CD4-positive, alpha-beta T cell treated with Interleukin-15 for 4 hours (primary cell): ENCODE measurements at regions not wholly inside any gene's neighbourhood (a gene's known extent, or its start where the extent isn't known, plus 50 kb on each side); places are given as distances from the start of the nearest gene placed in this dataset.
"Not testable (repeated sequence)": the region's sequence is repeated elsewhere in the genome, so short reads cannot be mapped to it uniquely, and the experiment has no call there.

Experiments used
- DNase-seq: peaks from one replicate; pipeline ENCODE4 v3.0.0-alpha.2; 2020; ENCODE audit warnings: low spot score

DNA sequence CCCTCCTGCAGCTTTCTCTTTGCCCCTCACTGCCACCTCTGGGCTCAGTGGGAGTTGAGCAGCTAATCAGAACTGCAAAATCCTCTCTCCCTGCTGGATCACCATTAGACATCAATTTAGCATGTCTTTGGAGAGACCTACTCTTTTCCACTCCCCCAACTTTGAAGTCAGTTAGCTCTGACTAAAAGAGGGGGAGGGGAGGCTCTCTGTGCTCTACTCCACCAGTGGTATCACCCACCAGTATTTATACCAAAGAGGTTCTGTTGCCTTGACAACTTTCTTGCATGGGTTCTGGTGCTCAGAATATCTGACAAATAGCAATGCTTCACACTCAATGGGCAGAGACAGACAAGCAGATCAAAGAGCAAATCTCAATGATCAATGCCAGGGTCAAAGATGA, 146.2 kb upstream of the ROPN1 start:
- DNase-seq: no peak

- DNase-seq: no peak
Measured at GRCh38 chr3:124140746-124141145, 148.8 kb upstream of the ROPN1 start.

- DNase-seq: no peak
Measured at GRCh38 chr3:124142389-124142970, 150.6 kb upstream of the ROPN1 start.

DNA sequence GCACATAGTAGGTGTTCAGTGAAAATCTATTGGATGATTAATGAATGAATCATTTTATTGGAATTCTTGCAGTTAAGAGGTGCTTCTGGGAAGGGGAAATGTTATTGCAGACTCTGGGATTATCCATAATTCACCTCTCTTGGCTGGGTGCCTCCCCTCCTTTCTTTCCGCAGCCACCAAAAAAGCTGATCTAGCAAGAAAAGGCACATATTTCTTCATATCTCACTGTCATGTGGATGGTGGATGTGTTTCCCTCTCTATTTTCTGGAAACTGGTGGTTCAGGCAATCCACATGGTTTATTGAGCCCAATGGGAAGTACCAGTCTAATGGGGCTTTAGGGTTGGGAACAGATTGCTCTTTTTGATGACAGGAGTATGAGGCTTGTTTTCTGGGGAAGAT, 151.1 kb upstream of the ROPN1 start:
- no peak for DNase-seq

- DNase-seq: no peak
Measured at GRCh38 chr3:124144035-124144814, 152.3 kb upstream of the ROPN1 start.

DNA sequence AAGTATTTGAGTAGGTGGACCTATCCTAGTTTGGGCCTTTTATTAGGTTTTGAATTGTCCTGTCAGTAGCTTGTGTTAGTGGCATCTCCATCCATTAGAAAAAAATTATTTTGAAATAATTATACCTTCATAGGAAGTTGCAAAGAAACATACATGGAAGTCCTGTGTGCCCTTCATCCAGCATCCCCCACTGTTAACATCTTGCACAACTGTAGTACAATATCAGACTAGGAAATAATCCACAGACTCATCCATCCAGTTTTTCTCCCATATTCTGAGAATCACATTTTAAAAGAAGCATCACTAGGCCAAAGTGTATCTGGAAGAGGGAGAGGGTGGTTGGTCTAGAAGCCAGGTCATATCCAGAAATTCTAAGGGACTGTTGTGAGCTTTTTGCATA, 155.5 kb upstream of the ROPN1 start:
- DNase-seq: no peak

DNA sequence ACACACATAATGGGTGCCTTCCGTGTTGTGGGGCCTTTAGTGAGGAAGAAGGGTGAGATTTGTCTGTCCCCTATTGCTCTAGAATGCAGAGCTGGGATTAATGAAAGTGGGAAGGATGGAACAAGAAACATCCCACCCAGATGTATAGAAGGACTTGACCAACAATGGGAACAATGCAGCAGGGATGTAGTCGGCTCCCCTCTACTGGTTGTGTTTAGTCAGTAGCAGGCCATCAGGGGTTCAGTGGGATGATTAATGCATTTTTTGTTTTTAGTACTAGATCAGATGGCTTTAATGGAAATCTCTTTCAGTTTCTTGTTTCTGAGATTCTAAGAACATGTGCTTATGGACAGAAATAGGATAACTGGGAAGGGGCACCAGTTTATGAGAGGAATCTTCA, 156.0 kb upstream of the ROPN1 start:
- no peak for DNase-seq

GRCh38 chr3:124149081-124149480, 157.2 kb upstream of the ROPN1 start:
- DNase-seq: no peak

- DNase-seq: no peak
Measured at GRCh38 chr3:124149771-124150170, 157.8 kb upstream of the ROPN1 start.

- not testable (repeated sequence) for DNase-seq
Measured at GRCh38 chr3:124152891-124153290, 161.0 kb upstream of the ROPN1 start.

GRCh38 chr3:124156866-124157712, 165.2 kb upstream of the ROPN1 start:
- DNase-seq: no peak

DNA sequence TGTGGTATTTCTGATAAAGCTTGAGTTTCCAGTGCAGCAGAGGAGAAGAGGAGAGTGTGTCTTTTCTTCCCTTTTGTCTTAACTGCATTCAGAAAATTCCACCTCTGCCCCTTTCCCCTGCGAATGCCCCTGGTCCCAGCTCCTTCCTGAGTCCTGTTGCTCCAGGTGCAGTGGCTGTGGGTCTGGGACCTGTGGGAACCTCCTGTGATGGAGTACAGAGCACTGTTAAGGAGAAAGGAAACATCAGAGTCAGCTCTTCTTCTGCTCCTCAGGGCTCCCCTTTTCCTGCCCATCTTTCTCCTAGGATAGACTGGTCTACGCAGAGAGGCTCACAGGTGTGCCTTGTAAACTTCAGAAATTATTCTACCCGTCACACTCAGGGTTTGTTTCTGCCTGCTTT, 165.8 kb upstream of the ROPN1 start:
- DNase-seq: no peak

DNA sequence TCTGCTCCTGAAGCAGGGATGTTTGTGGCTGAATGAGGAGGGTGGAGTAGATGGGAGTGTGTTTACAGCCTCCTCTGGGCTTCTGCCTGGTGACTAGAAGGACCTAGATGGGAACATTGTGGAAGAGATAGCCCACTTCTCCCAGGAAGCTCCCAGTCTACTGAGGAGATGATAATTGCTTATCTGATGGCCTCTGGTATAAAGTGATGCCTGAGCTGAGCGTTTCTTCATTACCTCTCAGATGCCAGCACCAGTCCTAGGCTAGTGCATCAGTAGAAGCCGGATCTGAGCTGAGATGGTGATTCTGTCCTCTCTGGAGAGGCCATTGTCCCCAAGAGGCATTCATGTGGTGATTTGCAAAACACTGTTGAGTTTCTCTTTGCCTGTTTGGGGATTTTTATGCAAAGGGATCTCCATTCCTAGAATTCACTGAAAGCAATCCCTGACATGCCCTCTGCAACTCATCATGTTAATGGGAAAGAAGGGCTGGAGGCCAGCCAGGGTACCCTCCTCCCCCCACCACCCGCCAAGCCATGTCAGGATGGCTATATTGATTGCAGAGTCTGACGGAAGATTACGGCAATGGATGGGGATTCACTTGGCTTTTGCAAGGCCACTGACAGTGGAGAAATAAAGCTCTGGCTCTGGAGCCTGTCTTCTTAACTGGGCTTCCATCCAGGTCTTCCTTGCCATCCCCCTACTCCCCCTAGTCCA, 166.4 kb upstream of the ROPN1 start:
- no peak for DNase-seq

DNA sequence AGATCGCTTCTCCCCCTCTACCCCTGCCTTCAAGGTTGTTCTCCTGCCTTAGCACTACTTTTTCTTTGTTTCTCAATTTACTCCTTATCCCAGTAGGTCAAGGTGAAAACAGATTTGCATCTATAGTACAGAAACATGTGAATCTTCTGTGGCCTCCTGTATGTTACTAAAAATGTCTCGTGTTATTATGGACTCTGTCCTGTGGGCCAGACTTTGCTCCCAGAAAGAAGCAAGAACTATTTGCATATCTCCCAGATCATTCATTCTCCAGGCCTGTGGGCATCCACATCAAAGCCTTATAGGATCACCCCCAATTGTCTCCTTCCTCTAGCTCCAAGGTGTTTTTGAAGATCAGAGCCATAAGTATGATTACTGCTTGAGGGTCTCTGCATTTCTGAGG, 169.5 kb upstream of the ROPN1 start:
- no peak for DNase-seq

- no peak for DNase-seq
Measured at GRCh38 chr3:124163689-124164088, 171.8 kb upstream of the ROPN1 start.

GRCh38 chr3:124168271-124168670, 176.3 kb upstream of the ROPN1 start:
- no peak for DNase-seq

DNA sequence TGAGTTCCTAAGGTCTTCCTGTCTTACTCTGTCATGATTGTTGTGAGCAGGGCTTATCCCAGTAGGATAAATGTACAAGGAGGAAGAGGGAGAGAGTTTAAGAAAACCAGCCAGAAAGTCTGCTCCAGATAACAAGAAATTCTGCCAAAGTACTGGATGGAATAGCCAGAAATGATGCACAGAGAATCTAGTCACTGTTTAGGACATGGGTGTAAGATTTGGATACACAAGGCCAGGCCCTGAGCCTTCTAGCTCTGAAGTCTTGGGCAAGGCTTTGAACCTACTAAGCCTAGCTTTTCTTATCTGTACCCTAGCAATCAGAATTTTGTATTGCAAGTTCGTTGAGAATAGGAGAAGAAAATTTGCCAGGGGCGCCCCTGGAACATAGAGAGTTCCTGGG, 180.4 kb upstream of the ROPN1 start:
- no peak for DNase-seq

DNA sequence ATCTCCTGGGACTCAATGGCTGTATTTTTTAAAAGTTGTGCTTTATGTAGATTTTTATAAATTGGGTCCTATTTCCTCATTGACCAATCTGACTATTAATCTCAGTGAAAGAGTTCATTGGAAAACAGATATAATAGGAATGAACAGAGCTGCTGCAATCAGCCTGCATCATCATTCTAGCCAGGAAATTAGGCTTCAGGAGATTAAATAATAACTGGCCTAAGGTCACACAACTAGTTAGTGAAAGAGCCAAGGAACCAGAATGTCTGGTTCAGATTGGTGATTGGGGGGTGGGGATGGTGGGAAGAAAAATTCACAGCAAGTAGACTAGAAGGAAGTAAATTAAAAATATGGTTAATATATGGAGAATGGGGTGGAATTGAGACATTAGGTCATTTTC, 180.9 kb upstream of the ROPN1 start:
- DNase-seq: no peak

DNA sequence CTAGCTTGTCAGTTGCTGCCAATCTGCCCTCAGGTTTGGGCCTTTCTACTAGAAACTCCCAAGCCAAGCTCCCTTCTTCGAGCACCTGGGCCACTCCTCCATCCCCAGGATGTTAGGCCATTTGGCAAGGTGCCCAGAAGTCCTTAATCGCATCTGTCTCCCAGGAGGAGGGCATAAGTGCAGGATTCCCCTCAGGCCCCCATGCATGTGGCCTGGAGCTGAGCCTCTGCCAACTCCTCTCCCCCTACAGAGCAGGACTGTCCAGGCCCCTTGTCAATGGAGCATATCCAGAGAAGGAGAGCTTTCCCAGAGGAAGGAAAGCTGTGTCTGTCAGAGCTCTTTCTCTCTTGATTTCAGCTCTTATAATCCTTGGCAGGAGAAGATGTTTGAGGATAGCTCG, 182.6 kb upstream of the ROPN1 start:
- no peak for DNase-seq

DNA sequence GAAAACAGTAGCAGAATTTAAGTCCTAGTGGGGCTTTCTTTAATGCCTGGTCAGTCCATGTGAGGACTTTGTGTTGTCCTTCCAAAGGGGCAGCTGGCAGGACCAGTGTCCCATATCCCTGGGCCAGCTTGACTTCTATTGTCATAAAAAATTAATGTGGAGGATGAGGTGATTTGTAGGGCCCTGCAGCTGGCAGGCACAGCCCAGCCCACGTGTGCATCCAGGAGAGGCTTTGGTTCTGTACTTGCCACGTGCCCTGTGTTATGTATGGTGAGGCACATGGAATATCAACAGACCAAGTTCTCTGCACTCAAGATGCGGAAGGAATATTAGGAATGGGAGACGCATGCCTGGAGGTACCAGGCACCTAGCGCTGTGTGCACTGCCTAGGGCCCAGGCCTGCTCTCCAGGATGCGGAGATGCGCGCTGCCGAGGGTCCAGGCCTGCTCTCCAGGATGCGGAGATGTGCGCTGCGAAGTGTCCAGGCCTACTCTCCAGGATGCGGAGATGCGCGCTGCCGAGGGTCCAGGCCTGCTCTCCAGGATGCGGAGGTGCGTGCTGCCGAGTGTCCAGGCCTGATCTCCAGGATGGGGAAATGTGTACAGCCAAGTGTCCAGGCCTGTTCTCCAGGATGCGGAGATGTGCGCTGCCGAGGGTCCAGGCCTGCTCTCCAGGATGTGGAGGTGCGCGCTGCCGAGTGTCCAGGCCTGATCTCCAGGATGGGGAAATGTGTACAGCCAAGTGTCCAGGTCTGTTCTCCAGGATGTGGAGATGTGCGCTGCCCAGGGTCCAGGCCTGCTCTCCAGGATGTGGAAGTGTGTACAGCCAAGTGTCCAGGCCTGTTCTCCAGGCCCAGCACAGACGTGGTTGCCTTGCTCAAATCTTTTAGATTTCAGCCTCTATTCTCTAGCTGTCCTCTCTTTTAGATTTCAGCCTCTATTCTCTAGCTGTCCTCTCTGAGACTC, 183.3 kb upstream of the ROPN1 start:
- DNase-seq: no peak

- DNase-seq: no peak
Measured at GRCh38 chr3:124177071-124177470, 185.1 kb upstream of the ROPN1 start.
